GM19238 (cell line): ENCODE measurements at regions not wholly inside any gene's neighbourhood (a gene's known extent, or its start where the extent isn't known, plus 50 kb on each side); places are given as distances from the start of the nearest gene placed in this dataset.

Experiments used
- DNase-seq: peaks from one replicate; pipeline ENCODE4 v3.0.0; 2011; ENCODE audit warnings: low spot score; ENCODE audit not compliant: insufficient read length

GRCh38 chr2:21281384-21281783, 157.6 kb downstream of the TDRD15 start:
- DNase-seq, result no peak

GRCh38 chr2:21281791-21282514, 158.2 kb downstream of the TDRD15 start:
- DNase-seq, result no peak

- DNase-seq, result no peak
These were observed 158.7 kb downstream of the TDRD15 start for GRCh38 chr2:21282515-21282898.

DNA sequence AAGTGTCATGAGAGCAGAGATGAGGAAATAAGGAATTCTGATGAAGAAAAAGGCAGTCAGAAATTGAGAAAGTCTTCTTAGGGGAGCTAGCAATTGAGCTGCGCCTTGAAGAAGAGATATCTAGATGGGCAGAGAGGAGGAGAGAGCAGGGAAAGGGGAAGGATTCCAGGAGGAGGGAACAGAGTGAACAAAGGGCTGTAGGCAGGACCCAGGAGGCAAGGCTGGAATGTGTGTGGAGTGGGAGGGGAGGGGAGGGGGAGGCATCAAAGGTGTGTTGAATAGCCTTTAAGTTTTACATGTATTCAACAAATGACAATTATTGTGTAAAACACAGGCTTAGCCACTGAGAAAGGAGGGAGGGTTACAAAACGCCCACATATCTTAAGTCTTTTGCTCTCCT, 164.5 kb downstream of the TDRD15 start:
- DNase-seq, result no peak

DNA sequence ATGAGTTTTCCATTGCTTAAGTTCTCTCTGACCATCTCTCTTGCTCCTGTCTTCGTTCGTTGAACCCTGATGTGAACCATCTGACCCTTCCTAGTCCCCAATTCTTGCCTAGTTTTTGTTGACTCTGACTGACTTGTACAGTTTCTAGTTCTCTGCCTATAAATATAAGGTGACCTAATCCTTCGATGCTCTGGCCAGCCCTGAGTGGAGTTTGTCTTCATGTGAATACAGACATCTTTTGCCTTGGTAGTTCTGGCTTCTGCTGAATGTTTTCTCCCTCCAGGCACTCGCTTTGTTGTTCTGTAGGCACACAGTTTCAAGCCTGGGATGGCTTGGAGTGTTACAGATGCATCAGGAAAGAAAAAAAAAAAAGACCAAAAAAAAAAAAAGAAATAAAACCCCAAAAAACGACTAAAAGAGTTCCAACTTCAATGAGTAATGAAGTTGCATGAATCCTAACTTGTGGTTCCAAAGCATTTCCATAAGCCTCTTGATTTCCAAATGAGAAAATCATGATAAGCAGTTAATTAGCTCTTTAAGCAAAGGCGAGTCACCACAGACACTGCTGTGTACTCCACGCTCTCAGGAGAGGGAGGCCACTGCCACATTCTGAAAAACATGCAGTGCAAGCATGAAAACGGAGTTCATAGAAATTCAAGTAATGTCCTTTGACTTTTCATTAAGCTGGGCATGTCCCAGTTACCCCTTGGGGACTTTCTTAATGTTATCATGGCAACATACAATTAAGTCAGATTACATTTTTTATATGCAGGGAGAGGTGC, 165.2 kb downstream of the TDRD15 start:
- no peak for DNase-seq

GRCh38 chr2:21289551-21289950, 165.8 kb downstream of the TDRD15 start:
- DNase-seq, result no peak

- DNase-seq, result no peak
These were observed 166.2 kb downstream of the TDRD15 start for GRCh38 chr2:21289989-21290388.

GRCh38 chr2:21291426-21291825, 167.7 kb downstream of the TDRD15 start:
- no peak for DNase-seq

DNA sequence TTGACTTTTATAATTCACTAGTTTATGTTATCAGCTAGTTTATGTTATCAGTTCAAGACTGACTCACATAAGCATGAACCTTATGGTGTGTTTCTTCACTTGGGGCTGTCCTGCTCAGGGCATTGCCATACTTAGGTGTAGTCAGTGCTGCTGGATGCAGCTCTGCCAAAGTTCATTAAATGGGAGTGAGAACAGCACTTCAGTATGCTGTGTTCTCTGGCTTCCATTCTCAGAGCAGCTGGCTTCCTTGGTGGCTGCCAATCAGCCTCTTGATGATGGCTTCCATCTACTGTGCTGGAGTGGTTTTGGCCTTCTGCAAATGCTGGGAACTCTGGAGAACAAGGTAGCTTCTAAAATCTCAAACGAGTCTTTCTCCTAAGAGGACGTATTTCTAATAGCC, 170.7 kb downstream of the TDRD15 start:
- no peak for DNase-seq

DNA sequence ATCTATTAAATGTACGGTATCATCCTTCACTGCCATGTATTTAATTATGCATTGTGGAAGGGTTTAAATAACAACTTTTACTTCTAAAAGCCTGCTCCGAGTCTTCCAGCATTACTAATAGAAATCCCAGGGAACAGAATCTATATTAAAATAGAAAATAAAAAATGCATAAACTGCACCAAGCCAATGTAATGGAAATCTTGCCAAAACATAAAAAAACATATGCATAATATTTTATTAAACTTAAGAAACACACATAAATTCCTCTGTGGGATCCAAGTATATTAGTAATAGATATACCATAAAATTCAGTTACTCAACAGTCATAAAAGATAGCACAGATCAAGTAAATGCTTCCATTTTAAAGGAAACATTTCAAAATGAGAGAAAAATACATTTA, 175.6 kb downstream of the TDRD15 start:
- no peak for DNase-seq

DNA sequence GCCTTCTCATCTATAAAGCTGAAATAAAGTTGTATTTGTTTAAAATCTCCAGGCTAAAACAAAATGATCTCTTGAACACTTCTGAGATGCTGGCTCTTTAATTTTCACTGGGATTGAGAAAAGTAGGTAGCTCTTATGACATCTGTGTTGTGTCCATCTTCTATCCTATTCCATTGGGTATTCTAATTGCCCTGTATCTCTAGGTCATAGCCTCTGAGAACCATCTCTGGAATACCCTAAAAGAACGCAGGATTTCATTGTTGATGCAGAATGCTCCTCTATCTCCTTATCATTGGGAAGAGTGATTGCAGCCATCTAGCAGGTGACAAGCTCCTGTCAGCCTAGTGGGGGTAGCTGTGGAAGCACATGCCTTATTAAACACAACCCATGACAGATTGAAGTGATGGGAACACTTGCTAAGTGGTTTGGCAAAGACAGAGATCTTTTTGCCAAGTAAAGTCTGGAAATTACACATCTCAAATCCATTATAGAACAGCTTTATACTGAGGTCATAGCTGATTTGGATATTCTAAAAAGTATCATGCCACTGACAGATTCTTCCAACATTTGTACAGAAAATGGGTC, 178.2 kb downstream of the TDRD15 start:
- DNase-seq, result no peak

DNA sequence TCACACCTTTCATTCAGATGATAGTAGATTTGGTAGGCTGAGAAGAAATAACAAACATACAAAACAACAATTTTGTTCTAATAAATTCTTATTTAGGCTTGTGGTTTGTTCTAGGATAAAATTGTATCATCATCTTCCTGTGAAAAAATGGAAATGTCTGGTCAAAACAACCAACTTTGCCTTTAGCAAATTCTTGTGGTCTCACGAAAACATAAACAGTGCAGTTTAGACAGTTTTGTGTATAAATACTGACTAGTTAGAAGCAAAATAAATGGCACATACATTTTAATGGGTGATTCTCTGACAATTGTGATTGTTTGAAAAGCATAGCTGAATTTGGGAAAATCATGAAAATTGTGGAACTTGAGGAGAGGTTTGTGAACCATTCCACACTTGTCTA, 180.1 kb downstream of the TDRD15 start:
- DNase-seq, result no peak

- DNase-seq, result no peak
These were observed 181.8 kb downstream of the TDRD15 start for GRCh38 chr2:21305581-21305980.

DNA sequence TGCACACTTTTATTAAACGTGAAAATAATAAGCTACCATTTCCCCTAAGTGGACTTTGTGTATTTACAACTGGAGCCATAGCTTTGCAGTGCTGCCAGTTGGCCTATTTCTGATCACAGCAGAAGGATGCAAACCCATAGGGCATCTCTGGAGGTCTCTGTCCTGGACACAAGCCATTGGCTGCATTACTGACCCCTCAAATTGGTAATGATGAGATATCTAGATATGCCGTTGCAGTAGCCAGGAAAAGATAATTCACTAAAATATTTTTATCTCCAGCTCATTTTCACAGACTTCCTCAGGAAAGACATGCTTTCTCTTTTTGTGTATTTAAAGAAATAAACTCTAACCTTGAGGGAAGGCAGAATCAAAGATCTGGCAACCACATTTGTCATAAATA, 182.5 kb downstream of the TDRD15 start:
- DNase-seq, result no peak

DNA sequence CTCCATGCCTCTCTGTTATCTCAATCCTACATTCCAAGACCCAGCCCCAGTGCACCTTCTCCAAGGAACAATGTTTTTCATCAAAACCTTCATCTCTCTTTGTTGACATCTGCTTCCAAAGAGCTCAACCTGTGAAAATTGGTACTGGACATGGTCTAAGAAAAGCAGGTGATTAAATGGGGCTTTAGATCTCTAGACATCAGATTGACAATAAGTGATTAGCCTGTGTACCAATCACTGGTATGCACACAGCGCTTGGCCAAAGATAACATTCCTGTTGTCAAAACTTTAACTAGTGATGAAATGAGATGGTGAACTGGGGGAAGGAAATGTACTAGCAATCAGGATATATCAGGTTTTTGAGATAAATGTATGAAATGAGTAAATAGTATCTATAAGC, 183.3 kb downstream of the TDRD15 start:
- DNase-seq, result no peak

DNA sequence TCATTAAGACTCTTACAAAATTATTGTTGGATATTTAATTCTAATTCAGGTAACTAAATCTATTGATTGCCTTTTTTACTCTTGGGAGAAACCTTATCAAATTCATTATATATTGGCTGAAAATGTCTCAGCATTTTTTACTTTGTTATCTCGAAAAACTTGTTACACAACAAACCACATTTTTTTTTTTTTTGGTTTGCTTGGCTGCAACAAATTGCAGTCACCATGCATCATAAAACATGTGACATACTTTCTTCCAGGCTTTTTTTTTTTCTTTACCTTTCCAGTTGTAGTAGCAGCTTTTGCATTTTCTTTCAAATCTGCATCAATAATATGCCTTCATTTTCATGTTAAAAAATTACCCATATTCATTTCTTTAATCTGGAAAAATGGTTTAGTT, 186.7 kb downstream of the TDRD15 start:
- no peak for DNase-seq

GRCh38 chr2:21314322-21314835, 190.6 kb downstream of the TDRD15 start:
- DNase-seq, result no peak

DNA sequence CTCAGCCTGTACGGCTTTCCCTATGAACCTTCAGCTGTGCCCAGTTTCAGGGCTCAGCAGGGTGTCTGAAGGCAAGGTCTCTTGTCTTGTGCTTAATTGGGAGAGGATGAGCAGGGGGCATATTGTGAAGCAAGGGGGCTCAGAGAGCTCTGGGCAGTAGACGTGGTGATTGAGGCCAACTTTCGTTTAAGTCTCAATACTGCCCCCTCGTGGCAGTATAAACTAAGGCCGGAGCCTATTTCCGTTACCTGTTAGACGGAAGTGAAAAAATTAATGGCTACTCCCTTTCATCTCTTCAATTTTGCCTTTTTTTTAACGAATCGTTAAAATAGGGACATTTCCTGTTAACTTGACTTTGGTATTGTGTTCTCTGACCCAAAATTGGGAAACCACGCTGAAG, 193.4 kb downstream of the TDRD15 start:
- peak; percentile 17 for DNase-seq

DNA sequence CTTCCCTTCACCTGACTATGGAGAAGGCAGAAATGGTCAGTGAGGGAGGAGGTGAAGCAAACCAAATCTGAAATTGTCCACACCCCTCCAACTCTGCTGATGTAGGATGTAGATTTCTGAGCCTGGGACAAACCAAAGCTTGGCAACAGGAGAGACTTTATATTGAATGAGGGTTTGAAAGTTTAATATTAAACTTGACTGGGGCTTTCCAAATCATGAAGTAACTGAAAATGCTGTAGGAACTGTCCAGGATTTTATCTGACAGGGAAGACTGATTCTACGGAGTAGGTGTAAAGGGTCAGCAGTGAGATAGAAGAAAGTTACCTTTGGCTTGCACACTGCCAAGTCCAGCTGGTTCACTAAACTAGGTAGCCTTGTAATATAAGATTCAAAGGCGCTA, 194.5 kb downstream of the TDRD15 start:
- no peak for DNase-seq

DNA sequence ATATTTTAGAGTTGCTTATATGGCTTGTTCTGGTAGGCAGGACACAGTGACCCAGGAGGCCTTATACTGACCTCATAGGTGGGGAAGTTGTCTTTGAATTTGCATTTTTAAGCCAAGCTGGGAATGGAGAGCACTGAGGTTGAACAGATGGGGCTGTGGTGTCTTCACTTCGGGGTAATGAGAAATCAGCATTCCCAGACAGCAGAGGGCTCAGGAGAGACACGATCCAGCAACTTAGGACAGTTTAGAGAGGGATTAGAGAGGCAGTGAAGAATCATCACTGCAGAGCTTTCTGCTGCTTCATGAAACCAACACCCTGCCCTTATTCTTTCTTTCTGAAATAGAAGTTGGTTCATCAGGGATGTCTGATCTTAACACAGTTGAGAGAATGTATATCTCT, 202.4 kb downstream of the TDRD15 start:
- no peak for DNase-seq

DNA sequence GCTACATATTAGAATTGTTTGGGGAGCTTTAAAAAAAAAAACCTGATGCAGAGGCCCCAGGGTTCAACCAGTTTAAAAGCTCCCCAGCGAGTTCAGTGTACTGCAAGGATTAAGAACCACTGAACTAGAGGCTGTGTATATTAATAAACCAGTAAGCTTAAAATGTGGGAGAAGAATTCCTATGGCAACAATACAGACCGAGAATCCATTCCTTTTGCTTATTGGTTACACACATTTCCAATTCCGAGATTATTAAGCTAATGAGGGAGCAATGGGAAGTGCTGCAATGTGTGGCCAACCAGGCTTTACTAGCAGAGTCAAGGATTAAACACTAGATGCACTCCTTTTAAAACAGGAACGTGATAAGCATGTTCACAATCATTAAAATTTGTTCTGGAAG, 204.4 kb downstream of the TDRD15 start:
- no peak for DNase-seq

GRCh38 chr2:21330786-21331391, 207.1 kb downstream of the TDRD15 start:
- no peak for DNase-seq
